Activated naive CD4-positive, alpha-beta T cell treated with Interleukin-2 at 50 U/mL for 16 hours (primary cell): ENCODE measurements at regions not wholly inside any gene's neighbourhood (a gene's known extent, or its start where the extent isn't known, plus 50 kb on each side); places are given as distances from the start of the nearest gene placed in this dataset.

ENCODE experiments used
- DNase-seq: peaks from one replicate; pipeline ENCODE4 v3.0.0-alpha.2; 2020

GRCh38 chr10:123581656-123582055, 84.5 kb upstream of the GPR26 start:
- no peak for DNase-seq

- peak; percentile 57 for DNase-seq
These were observed 83.8 kb upstream of the GPR26 start for GRCh38 chr10:123582084-123582989.

- DNase-seq: peak; percentile 7
These were observed 82.3 kb upstream of the GPR26 start for GRCh38 chr10:123583639-123584418.

GRCh38 chr10:123584419-123584775, 81.8 kb upstream of the GPR26 start:
- DNase-seq: no peak

- no peak for DNase-seq
These were observed 80.4 kb upstream of the GPR26 start for GRCh38 chr10:123585477-123586445.

- no peak for DNase-seq
These were observed 79.0 kb upstream of the GPR26 start for GRCh38 chr10:123587110-123587509.

GRCh38 chr10:123588386-123588914, 77.7 kb upstream of the GPR26 start:
- no peak for DNase-seq

- no peak for DNase-seq
These were observed 70.5 kb upstream of the GPR26 start for GRCh38 chr10:123595661-123596060.

- DNase-seq: no peak
These were observed 68.5 kb upstream of the GPR26 start for GRCh38 chr10:123597676-123598075.

GRCh38 chr10:123599366-123599849, 66.7 kb upstream of the GPR26 start:
- no peak for DNase-seq

GRCh38 chr10:123600177-123600576, 66.0 kb upstream of the GPR26 start:
- no peak for DNase-seq

GRCh38 chr10:123603130-123603529, 63.0 kb upstream of the GPR26 start:
- no peak for DNase-seq

- no peak for DNase-seq
These were observed 61.6 kb upstream of the GPR26 start for GRCh38 chr10:123604506-123604905.

GRCh38 chr10:123606006-123606405, 60.1 kb upstream of the GPR26 start:
- DNase-seq: no peak

- DNase-seq: no peak
These were observed 59.2 kb upstream of the GPR26 start for GRCh38 chr10:123606955-123607354.

GRCh38 chr10:123607386-123607785, 58.8 kb upstream of the GPR26 start:
- no peak for DNase-seq

GRCh38 chr10:123608047-123608446, 58.1 kb upstream of the GPR26 start:
- no peak for DNase-seq

GRCh38 chr10:123611243-123611642, 54.9 kb upstream of the GPR26 start:
- DNase-seq: no peak

- DNase-seq: no peak
These were observed 54.3 kb upstream of the GPR26 start for GRCh38 chr10:123611876-123612275.

GRCh38 chr10:123613346-123613850, 52.8 kb upstream of the GPR26 start:
- no peak for DNase-seq

GRCh38 chr10:123614888-123615287, 51.3 kb upstream of the GPR26 start:
- DNase-seq: peak; percentile 15
